H1 (cell line): ENCODE measurements at regions not wholly inside any gene's neighbourhood (a gene's known extent, or its start where the extent isn't known, plus 50 kb on each side); places are given as distances from the start of the nearest gene placed in this dataset.

Source experiments
- CBX5 ChIP-seq: fragments of 300-800, 300-1000 bp; sonication (generic); IDR thresholded peaks from 2 replicates; pipeline ENCODE4 v1.7.1; 2016; ENCODE audit warnings: antibody characterized with exemption, low read length, low read depth
- JUN ChIP-seq: IDR thresholded peaks from 2 replicates; pipeline ENCODE4 v1.6.1; 2011; ENCODE audit warnings: low read depth, mild to moderate bottlenecking, improper control_type of control experiment, low read length
- RAD21 ChIP-seq, 2 experiments: IDR thresholded peaks in 1 of 2; conservative IDR thresholded peaks in 1 of 2; 2 replicates each; pipeline ENCODE4 v1.6.1; 2011; ENCODE audit warnings: low read depth in 2 of 2, low read length in 2 of 2, improper control_type of control experiment in 1 of 2, inconsistent platforms in 1 of 2, mild to moderate bottlenecking in 1 of 2, moderate library complexity in 1 of 2

DNA sequence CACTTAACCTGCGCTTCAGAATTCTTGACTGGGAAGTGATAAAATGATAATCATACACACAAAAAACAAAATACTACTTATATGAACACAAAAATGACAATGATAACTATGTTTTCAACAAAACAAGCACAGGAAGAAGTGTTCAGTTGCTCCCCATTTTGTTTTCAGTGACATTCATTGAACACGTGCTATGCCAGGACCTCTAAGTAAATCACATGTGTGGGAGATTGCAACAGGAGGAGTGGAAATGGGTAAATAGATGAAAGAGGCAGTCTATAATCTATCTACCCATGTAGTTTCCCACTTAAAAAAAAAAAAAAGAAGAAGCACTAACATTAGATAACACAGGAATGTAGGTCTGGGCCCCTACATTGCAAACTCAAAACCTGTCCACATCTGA, 183.5 kb upstream of the HNRNPA3 start:
- TF ChIP-seq JUN (no peak), CBX5 (no peak), RAD21 (IDR thresholded peaks at IDR 0.05 in 1 of 2, conservative IDR thresholded peaks at IDR 0.05 in 1 of 2; ENCODE audit: low read depth in 2 of 2, low read length in 2 of 2) (no peak)
